ENCODE measurements at regions not wholly inside any gene's neighbourhood (a gene's known extent, or its start where the extent isn't known, plus 50 kb on each side); places are given as distances from the start of the nearest gene placed in this dataset.

- Histone ChIP-seq H2AFZ (ENCODE audit: low read depth, low read length) (no peak overlapping the region), H3K36me3 (ENCODE audit: control insufficient read depth, insufficient read depth, low read length) (no peaks in the 10 kb centered on the region), H3K27me3 (ENCODE audit: control insufficient read depth in 2 of 2, insufficient read depth in 2 of 2, low read length in 2 of 2) (no peaks in the 10 kb centered on the region), H3K9me3 (replicated peaks; ENCODE audit: control insufficient read depth, insufficient read depth, low read depth, low read length) (no peaks in the 10 kb centered on the region), H3K4me2 (ENCODE audit: insufficient read depth, low read length) (no peak overlapping the region), H4K20me1 (replicated peaks; ENCODE audit: control insufficient read depth, insufficient read depth, low read length) (no peaks in the 10 kb centered on the region), H3K9me1 (ENCODE audit: control insufficient read depth, insufficient read depth, low read length) (no peaks in the 10 kb centered on the region), H3K4me3 (no peak overlapping the region), H3K4me1 (replicated peaks in 1 of 2; ENCODE audit: control insufficient read depth in 2 of 2, insufficient read depth in 2 of 2, low read length in 2 of 2) (no peaks in the 10 kb centered on the region), H3K9ac (ENCODE audit: insufficient read depth in 1 of 2, low read depth in 2 of 2, low read length in 2 of 2) (no peak overlapping the region), H3K27ac (ENCODE audit: extremely low read depth, low read depth, low read length) (no peak overlapping the region), H3K79me2 (ENCODE audit: control insufficient read depth, insufficient read depth, low read length) (no peaks in the 10 kb centered on the region)
- BruUV-seq (replicated peaks): no TSS peak
- TF ChIP-seq, protein P1, sequence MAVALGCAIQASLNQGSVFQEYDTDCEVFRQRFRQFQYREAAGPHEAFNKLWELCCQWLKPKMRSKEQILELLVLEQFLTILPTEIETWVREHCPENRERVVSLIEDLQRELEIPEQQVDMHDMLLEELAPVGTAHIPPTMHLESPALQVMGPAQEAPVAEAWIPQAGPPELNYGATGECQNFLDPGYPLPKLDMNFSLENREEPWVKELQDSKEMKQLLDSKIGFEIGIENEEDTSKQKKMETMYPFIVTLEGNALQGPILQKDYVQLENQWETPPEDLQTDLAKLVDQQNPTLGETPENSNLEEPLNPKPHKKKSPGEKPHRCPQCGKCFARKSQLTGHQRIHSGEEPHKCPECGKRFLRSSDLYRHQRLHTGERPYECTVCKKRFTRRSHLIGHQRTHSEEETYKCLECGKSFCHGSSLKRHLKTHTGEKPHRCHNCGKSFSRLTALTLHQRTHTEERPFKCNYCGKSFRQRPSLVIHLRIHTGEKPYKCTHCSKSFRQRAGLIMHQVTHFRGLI (CRISPR knock-in tag; IDR thresholded peaks at IDR 0.05): no peak
- TF ChIP-seq SRSF7 (optimal IDR thresholded peaks at IDR 0.05; ENCODE audit: low read depth, low read length) (no peak), ZNF655 (CRISPR knock-in tag; IDR thresholded peaks at IDR 0.05) (no peak), ZNF444 (CRISPR knock-in tag; IDR thresholded peaks at IDR 0.05) (no peak)
- TF ChIP-seq, protein P2, sequence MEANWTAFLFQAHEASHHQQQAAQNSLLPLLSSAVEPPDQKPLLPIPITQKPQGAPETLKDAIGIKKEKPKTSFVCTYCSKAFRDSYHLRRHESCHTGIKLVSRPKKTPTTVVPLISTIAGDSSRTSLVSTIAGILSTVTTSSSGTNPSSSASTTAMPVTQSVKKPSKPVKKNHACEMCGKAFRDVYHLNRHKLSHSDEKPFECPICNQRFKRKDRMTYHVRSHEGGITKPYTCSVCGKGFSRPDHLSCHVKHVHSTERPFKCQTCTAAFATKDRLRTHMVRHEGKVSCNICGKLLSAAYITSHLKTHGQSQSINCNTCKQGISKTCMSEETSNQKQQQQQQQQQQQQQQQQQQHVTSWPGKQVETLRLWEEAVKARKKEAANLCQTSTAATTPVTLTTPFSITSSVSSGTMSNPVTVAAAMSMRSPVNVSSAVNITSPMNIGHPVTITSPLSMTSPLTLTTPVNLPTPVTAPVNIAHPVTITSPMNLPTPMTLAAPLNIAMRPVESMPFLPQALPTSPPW (CRISPR knock-in tag; IDR thresholded peaks at IDR 0.05): no peak
- FAIRE-seq (no peak), DNase-seq (ENCODE audit: extremely low read depth in 1 of 4, low spot score in 3 of 4) (no peak), ATAC-seq (no peak)
- CTCF ChIA-PET (ENCODE audit: low intra/inter-chr PET ratio): no interaction called here
- intact Hi-C loops (cut with micrococcal nuclease) (no loop called here), in situ Hi-C loops (cut with MboI) (no loop called here)
- WGBS (ENCODE audit: insufficient coverage, low coverage, missing lambda C conversion rate): 0% methylated on average over 3 of the region's 3 CpGs
- POLR2A ChIA-PET: no interaction called here
Observed at GRCh38 chrX:82370978-82371646, 1137.0 kb upstream of the POU3F4 start.
